GM12878 (cell line): ENCODE measurements at regions not wholly inside any gene's neighbourhood (a gene's known extent, or its start where the extent isn't known, plus 50 kb on each side); places are given as distances from the start of the nearest gene placed in this dataset.

ENCODE experiments used
- ATAC-seq: fragments of 200-7000 bp; cut with Tn5 transposase; 3 replicates; pipeline ENCODE4 v1.9.1; 2020; ENCODE audit warnings: mild to moderate bottlenecking, moderate library complexity
- BruUV-seq: library from RNA; stranded (reverse); fragments of 400-500 nt; replicated peaks from 2 replicates; lab custom pipeline; 2021; lab: Mats Ljungman, UMichigan
- CTCF ChIA-PET: fragments of 300-600 bp; sonication (Branson Sonifier 250); formaldehyde crosslinking; extraction: SDS; loops from one replicate; lab custom pipeline; 2021; ENCODE audit warnings: inconsistent platforms; lab: Yijun Ruan, JAX
- POLR2A ChIA-PET: fragments of 350-600 bp; formaldehyde crosslinking; extraction: SDS; loops from one replicate; lab custom pipeline; 2021; ENCODE audit warnings: inconsistent platforms; lab: Charles Lee
- RAD21 ChIA-PET: fragments of 300-600 bp; sonication (Branson Sonifier 250); formaldehyde crosslinking; loops from one replicate; lab custom pipeline; 2023; ENCODE audit warnings: antibody characterized with exemption; ENCODE audit not compliant: unreplicated experiment; lab: Charles Lee
- SMC1A ChIA-PET: fragments of 300-600 bp; sonication (Branson Sonifier 250); formaldehyde crosslinking; loops from one replicate; lab custom pipeline; 2023; ENCODE audit not compliant: unreplicated experiment, uncharacterized antibody; lab: Charles Lee
- DNase-seq: peaks from one replicate; pipeline ENCODE4 v3.0.0-alpha.2; 2011; ENCODE audit warnings: low read depth, low spot score
- FAIRE-seq: peaks from 3 replicates; lab custom pipeline; 2011; peaks lifted over from hg19 to GRCh38; lab: Jason Lieb, UNC
- H2AFZ ChIP-seq: 2 replicates; pipeline ENCODE4 v1.6.0; 2011; ENCODE audit warnings: low read depth, low read length, control low read depth; ENCODE audit not compliant: control insufficient read depth
- H3K27ac ChIP-seq: 2 replicates; pipeline ENCODE4 v1.5.1; 2011; ENCODE audit warnings: control low read depth; ENCODE audit not compliant: control insufficient read depth, insufficient read depth
- H3K27me3 ChIP-seq, 2 experiments: replicated peaks in 1 of 2; 2 replicates each; pipeline versions ENCODE4 v1.6.0 to v1.6.1; 2011; ENCODE audit warnings: low read length in 1 of 2; ENCODE audit not compliant: control insufficient read depth in 2 of 2, insufficient read depth in 2 of 2
- H3K36me3 ChIP-seq, 2 experiments: 2 replicates each; pipeline ENCODE4 v1.5.1; 2011; ENCODE audit warnings: low read length in 1 of 2; ENCODE audit not compliant: control insufficient read depth in 2 of 2, insufficient read depth in 2 of 2
- H3K4me1 ChIP-seq: 2 replicates; pipeline ENCODE4 v1.6.1; 2011; ENCODE audit warnings: mild to moderate bottlenecking, low read length, moderate library complexity, mixed read lengths; ENCODE audit not compliant: control insufficient read depth, insufficient read depth
- H3K4me2 ChIP-seq: 2 replicates; pipeline ENCODE4 v1.6.0; 2011; ENCODE audit warnings: control low read depth; ENCODE audit not compliant: control insufficient read depth, insufficient read depth
- H3K4me3 ChIP-seq: fragments of 200-600 bp; sonication (generic); 2 replicates; pipeline ENCODE4 v1.5.1; 2016
- H3K79me2 ChIP-seq: 2 replicates; pipeline ENCODE4 v1.6.0; 2011; ENCODE audit warnings: low read length; ENCODE audit not compliant: control insufficient read depth, insufficient read depth
- H3K9ac ChIP-seq: 2 replicates; pipeline ENCODE4 v1.8.0; 2011; ENCODE audit warnings: low read length, control low read depth, mixed read lengths; ENCODE audit not compliant: control insufficient read depth, insufficient read depth
- H3K9me3 ChIP-seq: replicated peaks from 3 replicates; pipeline ENCODE4 v1.5.1; 2011; ENCODE audit warnings: mild to moderate bottlenecking, low read length; ENCODE audit not compliant: control insufficient read depth, insufficient read depth
- H4K20me1 ChIP-seq: 2 replicates; pipeline ENCODE4 v1.6.0; 2011; ENCODE audit not compliant: control insufficient read depth, insufficient read depth
- ATF2 ChIP-seq: IDR thresholded peaks from 2 replicates; pipeline ENCODE4 v1.6.1; 2012; ENCODE audit warnings: low read length, inconsistent platforms
- RUNX3 ChIP-seq: IDR thresholded peaks from 2 replicates; pipeline ENCODE4 v1.6.1; 2012; ENCODE audit warnings: low read length, inconsistent platforms
- TCF7 ChIP-seq: IDR thresholded peaks from 2 replicates; pipeline ENCODE4 v1.6.1; 2014; ENCODE audit warnings: antibody characterized with exemption, borderline replicate concordance
- ZBTB4 ChIP-seq: fragments of 450-650 bp; formaldehyde crosslinking; IDR thresholded peaks from 2 replicates; pipeline ENCODE4 v1.4.0; 2022; ENCODE audit warnings: mild to moderate bottlenecking, moderate library complexity
- WGBS: methylation state at CpG from one replicate; pipeline ENCODE4 v1.1.6; 2016; ENCODE audit warnings: low lambda C conversion rate; ENCODE audit not compliant: insufficient replicate concordance, insufficient coverage; ENCODE audit errors: missing lambda C conversion rate; 5-methylcytosine and 5-hydroxymethylcytosine counted together
- in situ Hi-C: fragments of 300-500 bp; cut with MboI; formaldehyde crosslinking; loops from 9 replicates; pipeline ENCODE4 v1.14.3; 2018; ENCODE audit warnings: mixed read lengths
- intact Hi-C: fragments of 100-400 bp; cut with micrococcal nuclease; formaldehyde crosslinking; loops from one replicate; pipeline ENCODE4 v1.14.2; 2022; ENCODE audit not compliant: unreplicated experiment

GRCh38 chr10:113226399-113226798 lies 276.4 kb downstream of the TCF7L2 start:
- ChIA-PET POLR2A (interaction anchor here (0.6 kb wide), 1 partner anchor 277 kb away, joined by 7 read pairs; no protein-coding TSS in a partner anchor), SMC1A (no interaction called here), RAD21 (no interaction called here), CTCF (interaction anchor here (0.6 kb wide), 1 partner anchor 34 kb away, joined by 3 read pairs; no protein-coding TSS in a partner anchor)
- Histone ChIP-seq H2AFZ (no peak overlapping the region), H3K4me3 (no peak overlapping the region), H4K20me1 (no peaks in the 10 kb centered on the region), H3K36me3 (no peaks in the 10 kb centered on the region), H3K9ac (no peak overlapping the region), H3K4me2 (no peak overlapping the region), H3K27me3 (peaks cover 0 to 3% of the 10 kb centered on the region in 2 experiments; a peak in 2 of 4 replicates), H3K27ac (no peak overlapping the region), H3K4me1 (no peaks in the 10 kb centered on the region), H3K9me3 (no peaks in the 10 kb centered on the region), H3K79me2 (no peaks in the 10 kb centered on the region)
- in situ Hi-C loops (no loop called here), intact Hi-C loops (no loop called here)
- WGBS, result 5% methylated on average over 8 of the region's 8 CpGs
- no peak for DNase-seq
- TF ChIP-seq TCF7 (peak; percentile 87), ATF2 (peak; percentile 59; the same call in 1 of the 2 replicates), RUNX3 (peak; percentile 90), ZBTB4 (no peak)
- no peak for FAIRE-seq
- ATAC-seq, result no peak
- BruUV-seq, result no TSS peak
